ENCODE measurements at regions not wholly inside any gene's neighbourhood (a gene's known extent, or its start where the extent isn't known, plus 50 kb on each side); places are given as distances from the start of the nearest gene placed in this dataset.

- DNase-seq = no peak
Observed at GRCh38 chr18:26697186-26697884, 149.0 kb upstream of the KCTD1 start.

GRCh38 chr18:26696786-26697185, 148.4 kb upstream of the KCTD1 start:
- DNase-seq = no peak

GRCh38 chr18:26696308-26696707, 148.0 kb upstream of the KCTD1 start:
- no peak for DNase-seq

- no peak for DNase-seq
Observed at GRCh38 chr18:26689226-26689879, 141.0 kb upstream of the KCTD1 start.

- no peak for DNase-seq
Observed at GRCh38 chr18:26686532-26686931, 138.2 kb upstream of the KCTD1 start.

GRCh38 chr18:26685438-26686157, 137.2 kb upstream of the KCTD1 start:
- no peak for DNase-seq

GRCh38 chr18:26677957-26678356, 129.6 kb upstream of the KCTD1 start:
- DNase-seq = no peak

GRCh38 chr18:26667046-26667445, 118.7 kb upstream of the KCTD1 start:
- DNase-seq = no peak

GRCh38 chr18:26662996-26663395, 114.6 kb upstream of the KCTD1 start:
- DNase-seq = no peak

GRCh38 chr18:26657631-26658581, 109.6 kb upstream of the KCTD1 start:
- DNase-seq = no peak

GRCh38 chr18:26656944-26657536, 108.7 kb upstream of the KCTD1 start:
- peak; percentile 13 for DNase-seq

GRCh38 chr18:26656431-26656943, 108.1 kb upstream of the KCTD1 start:
- no peak for DNase-seq

- peak; percentile 4 for DNase-seq
Observed at GRCh38 chr18:26655525-26656430, 107.4 kb upstream of the KCTD1 start.

- no peak for DNase-seq
Observed at GRCh38 chr18:26654616-26655524, 106.5 kb upstream of the KCTD1 start.

GRCh38 chr18:26653943-26654615, 105.7 kb upstream of the KCTD1 start:
- no peak for DNase-seq

- no peak for DNase-seq
Observed at GRCh38 chr18:26652501-26652900, 104.1 kb upstream of the KCTD1 start.

- no peak for DNase-seq
Observed at GRCh38 chr18:26650310-26651268, 102.2 kb upstream of the KCTD1 start.

- no peak for DNase-seq
Observed at GRCh38 chr18:26649193-26649543, 100.8 kb upstream of the KCTD1 start.

Data from activated CD4-positive, alpha-beta T cell treated with anti-CD3 and anti-CD28 coated beads for 48 hours (primary cell).